NT2/D1 (cell line): ENCODE measurements at regions not wholly inside any gene's neighbourhood (a gene's known extent, or its start where the extent isn't known, plus 50 kb on each side); places are given as distances from the start of the nearest gene placed in this dataset.

Experiments
- YY1 ChIP-seq: IDR thresholded peaks from 2 replicates; pipeline ENCODE4 v1.6.1; 2011; ENCODE audit not compliant: insufficient read length, insufficient read depth
- ZNF274 ChIP-seq: IDR thresholded peaks from 2 replicates; pipeline ENCODE4 v1.6.1; 2011; ENCODE audit warnings: mild to moderate bottlenecking, low read depth, low read length

- TF ChIP-seq YY1, result no peak
- TF ChIP-seq ZNF274, result no peak
Observed at GRCh38 chr18:5693699-5694294, 150.0 kb upstream of the EPB41L3 start.
